BLaER1 (cell line): ENCODE measurements at regions not wholly inside any gene's neighbourhood (a gene's known extent, or its start where the extent isn't known, plus 50 kb on each side); places are given as distances from the start of the nearest gene placed in this dataset.
"Not testable (repeated sequence)": the region's sequence is repeated elsewhere in the genome, so short reads cannot be mapped to it uniquely, and the experiment has no call there.

Experiments used
- H3K27ac ChIP-seq: shearing (Covaris generic); formaldehyde crosslinking; 2 replicates; pipeline ENCODE4 v1.8.1; 2022
- H3K27me3 ChIP-seq: shearing (Covaris generic); formaldehyde crosslinking; 2 replicates; pipeline ENCODE4 v1.8.1; 2022
- H3K36me3 ChIP-seq: shearing (Covaris generic); formaldehyde crosslinking; 2 replicates; pipeline ENCODE4 v1.8.1; 2022
- H3K4me1 ChIP-seq: shearing (Covaris generic); formaldehyde crosslinking; 2 replicates; pipeline ENCODE4 v1.8.1; 2022
- H3K4me2 ChIP-seq: shearing (Covaris generic); formaldehyde crosslinking; 2 replicates; pipeline ENCODE4 v1.8.1; 2022
- H3K4me3 ChIP-seq: shearing (Covaris generic); formaldehyde crosslinking; 2 replicates; pipeline ENCODE4 v1.8.1; 2022
- H3K9ac ChIP-seq: shearing (Covaris generic); formaldehyde crosslinking; 2 replicates; pipeline ENCODE4 v1.8.1; 2022
- H3K9me3 ChIP-seq: shearing (Covaris generic); formaldehyde crosslinking; 2 replicates; pipeline ENCODE4 v1.8.1; 2022
- H4K20me1 ChIP-seq: shearing (Covaris generic); formaldehyde crosslinking; 2 replicates; pipeline ENCODE4 v1.8.1; 2022
- Cebpa-rat ChIP-seq: shearing (Covaris generic); IDR thresholded peaks from 2 replicates; pipeline ENCODE4 v1.8.1; 2022

- Histone ChIP-seq H3K4me1 (peaks cover 54% of the 10 kb centered on the region), H3K27me3 (peaks cover 4% of the 10 kb centered on the region; the same call in 1 of the 2 replicates), H3K4me2 (peak overlapping the region; percentile 18; the same call in 1 of the 2 replicates), H3K9ac (no peak overlapping the region), H3K9me3 (peaks cover 2% of the 10 kb centered on the region; the same call in 1 of the 2 replicates), H3K36me3 (peaks cover under 1% of the 10 kb centered on the region; the same call in 1 of the 2 replicates), H3K27ac (no peak overlapping the region), H4K20me1 (peaks cover 23% of the 10 kb centered on the region; the same call in 1 of the 2 replicates), H3K4me3 (no peak overlapping the region)
- TF ChIP-seq Cebpa-rat, result no peak
These were observed 133.9 kb upstream of the BTN3A2 start for GRCh38 chr6:26231006-26231587.

GRCh38 chr6:26232306-26232939 is 132.6 kb upstream of the BTN3A2 start:
- Histone ChIP-seq H3K4me2 (peak overlapping the region; percentile 79), H3K27ac (no peak overlapping the region), H4K20me1 (peaks cover 23% of the 10 kb centered on the region; the same call in 1 of the 2 replicates), H3K9ac (peak overlapping the region; percentile 93), H3K4me3 (peak overlapping the region; percentile 72), H3K36me3 (no peaks in the 10 kb centered on the region), H3K4me1 (peaks cover 48% of the 10 kb centered on the region), H3K27me3 (peaks cover 4% of the 10 kb centered on the region; the same call in 1 of the 2 replicates), H3K9me3 (no peaks in the 10 kb centered on the region)
- no peak for TF ChIP-seq Cebpa-rat

GRCh38 chr6:26232940-26233648 is 131.9 kb upstream of the BTN3A2 start:
- Histone ChIP-seq H3K4me1 (peaks cover 42% of the 10 kb centered on the region), H3K9me3 (no peaks in the 10 kb centered on the region), H3K4me3 (peak overlapping the region; percentile 72), H3K9ac (peak overlapping the region; percentile 93), H4K20me1 (peaks cover 23% of the 10 kb centered on the region; the same call in 1 of the 2 replicates), H3K4me2 (peak overlapping the region; percentile 79), H3K27me3 (peaks cover 4% of the 10 kb centered on the region; the same call in 1 of the 2 replicates), H3K36me3 (no peaks in the 10 kb centered on the region), H3K27ac (peak overlapping the region; percentile 95)
- TF ChIP-seq Cebpa-rat, result no peak

- Histone ChIP-seq H3K27ac (peak overlapping the region; percentile 95), H3K4me2 (peak overlapping the region; percentile 79), H3K9ac (peak overlapping the region; percentile 93)
These were observed 131.2 kb upstream of the BTN3A2 start for GRCh38 chr6:26233649-26234420.

GRCh38 chr6:26234421-26235301 is 130.3 kb upstream of the BTN3A2 start:
- H3K36me3 ChIP-seq, result no peaks in the 10 kb centered on the region
- no peak for TF ChIP-seq Cebpa-rat
- peaks cover 31% of the 10 kb centered on the region for H3K4me1 ChIP-seq
- H3K4me3 ChIP-seq, result peak overlapping the region; percentile 72
- peaks cover 23% of the 10 kb centered on the region; the same call in 1 of the 2 replicates for H4K20me1 ChIP-seq
- peak overlapping the region; percentile 95 for H3K27ac ChIP-seq
- peaks cover 9% of the 10 kb centered on the region for H3K27me3 ChIP-seq
- H3K9ac ChIP-seq, result peak overlapping the region; percentile 93
- peaks cover 8% of the 10 kb centered on the region for H3K9me3 ChIP-seq
- H3K4me2 ChIP-seq, result peak overlapping the region; percentile 79

More at GRCh38 chr6:26233649-26234420, 131.2 kb upstream of the BTN3A2 start:
- Histone ChIP-seq H3K9me3 (no peaks in the 10 kb centered on the region), H3K27me3 (peaks cover 4% of the 10 kb centered on the region; the same call in 1 of the 2 replicates), H3K4me1 (peaks cover 39% of the 10 kb centered on the region), H3K36me3 (no peaks in the 10 kb centered on the region), H4K20me1 (peaks cover 23% of the 10 kb centered on the region; the same call in 1 of the 2 replicates), H3K4me3 (peak overlapping the region; percentile 72)
- TF ChIP-seq Cebpa-rat, result no peak

- TF ChIP-seq Cebpa-rat, result no peak
- peaks cover 15% of the 10 kb centered on the region for H3K27me3 ChIP-seq
- H3K4me3 ChIP-seq, result peak overlapping the region; percentile 72
- H3K36me3 ChIP-seq, result no peaks in the 10 kb centered on the region
- peak overlapping the region; percentile 93 for H3K9ac ChIP-seq
- peak overlapping the region; percentile 79 for H3K4me2 ChIP-seq
- peaks cover 14% of the 10 kb centered on the region for H3K9me3 ChIP-seq
- peaks cover 23% of the 10 kb centered on the region; the same call in 1 of the 2 replicates for H4K20me1 ChIP-seq
- H3K4me1 ChIP-seq, result peaks cover 32% of the 10 kb centered on the region
- peak overlapping the region; percentile 95 for H3K27ac ChIP-seq
These were observed 129.7 kb upstream of the BTN3A2 start for GRCh38 chr6:26235302-26235670.

GRCh38 chr6:26239415-26239814 is 125.6 kb upstream of the BTN3A2 start:
- peak overlapping the region; percentile 59; the same call in 1 of the 2 replicates for H3K4me3 ChIP-seq
- H3K9ac ChIP-seq, H3K4me2 ChIP-seq, H4K20me1 ChIP-seq, H3K27ac ChIP-seq, H3K36me3 ChIP-seq: not testable (repeated sequence)
- H3K27me3 ChIP-seq, result peaks cover 27% of the 10 kb centered on the region
- peaks cover 34% of the 10 kb centered on the region for H3K9me3 ChIP-seq
- H3K4me1 ChIP-seq, result peaks cover 17% of the 10 kb centered on the region

- no peaks in the 10 kb centered on the region for H3K36me3 ChIP-seq
- peak overlapping the region; percentile 61 for H3K4me2 ChIP-seq
- H3K4me1 ChIP-seq, result peaks cover 14% of the 10 kb centered on the region
- TF ChIP-seq Cebpa-rat, result no peak
- H3K9ac ChIP-seq, result peak overlapping the region; percentile 38; the same call in 1 of the 2 replicates
- peak overlapping the region; percentile 59 for H3K4me3 ChIP-seq
- no peaks in the 10 kb centered on the region for H4K20me1 ChIP-seq
- peaks cover 34% of the 10 kb centered on the region for H3K9me3 ChIP-seq
- H3K27me3 ChIP-seq, result peaks cover 24% of the 10 kb centered on the region
- peak overlapping the region; percentile 32; the same call in 1 of the 2 replicates for H3K27ac ChIP-seq
These were observed 124.6 kb upstream of the BTN3A2 start for GRCh38 chr6:26240157-26241032.
